KOPT-K1 (cell line): ENCODE measurements at regions not wholly inside any gene's neighbourhood (a gene's known extent, or its start where the extent isn't known, plus 50 kb on each side); places are given as distances from the start of the nearest gene placed in this dataset.

ENCODE experiments used
- H3K27ac ChIP-seq: fragments of 200-600 bp; sonication (generic); 2 replicates; pipeline ENCODE4 v1.5.1; 2016; ENCODE audit warnings: antibody characterized with exemption, mild to moderate bottlenecking, low read depth, low read length; ENCODE audit not compliant: poor library complexity, severe bottlenecking
- H3K36me3 ChIP-seq: fragments of 200-600 bp; sonication (generic); 2 replicates; pipeline ENCODE4 v1.5.1; 2017; ENCODE audit warnings: antibody characterized with exemption, mild to moderate bottlenecking, low read length, moderate library complexity; ENCODE audit not compliant: insufficient read depth
- H3K9me3 ChIP-seq: fragments of 200-600 bp; sonication (generic); 2 replicates; pipeline ENCODE4 v1.5.1; 2017; ENCODE audit warnings: antibody characterized with exemption, low read length, mild to moderate bottlenecking; ENCODE audit not compliant: insufficient read depth, poor library complexity, severe bottlenecking

- H3K9me3 ChIP-seq = peaks cover 7% of the 10 kb centered on the region
- no peaks in the 10 kb centered on the region for H3K36me3 ChIP-seq
- no peak overlapping the region for H3K27ac ChIP-seq
Measured at GRCh38 chr3:23675010-23675409, 130.7 kb upstream of the UBE2E1 start.

- H3K36me3 ChIP-seq = no peaks in the 10 kb centered on the region
- no peak overlapping the region for H3K27ac ChIP-seq
- peaks cover 7% of the 10 kb centered on the region for H3K9me3 ChIP-seq
Measured at GRCh38 chr3:23676093-23676492, 129.7 kb upstream of the UBE2E1 start.

GRCh38 chr3:23682646-23683045 is 123.1 kb upstream of the UBE2E1 start:
- Histone ChIP-seq H3K9me3 (peaks cover 7% of the 10 kb centered on the region), H3K36me3 (no peaks in the 10 kb centered on the region), H3K27ac (no peak overlapping the region)

GRCh38 chr3:23685541-23686258 is 120.1 kb upstream of the UBE2E1 start:
- no peak overlapping the region for H3K27ac ChIP-seq
- H3K36me3 ChIP-seq = no peaks in the 10 kb centered on the region
- H3K9me3 ChIP-seq = peaks cover 23% of the 10 kb centered on the region

GRCh38 chr3:23686519-23686918 is 119.2 kb upstream of the UBE2E1 start:
- peaks cover 27% of the 10 kb centered on the region for H3K9me3 ChIP-seq
- no peak overlapping the region for H3K27ac ChIP-seq
- H3K36me3 ChIP-seq = no peaks in the 10 kb centered on the region

- H3K36me3 ChIP-seq = no peaks in the 10 kb centered on the region
- H3K27ac ChIP-seq = peak overlapping the region; percentile 54
- peaks cover 27% of the 10 kb centered on the region for H3K9me3 ChIP-seq
Measured at GRCh38 chr3:23691357-23691895, 114.3 kb upstream of the UBE2E1 start.

GRCh38 chr3:23696842-23697241 is 108.9 kb upstream of the UBE2E1 start:
- Histone ChIP-seq H3K9me3 (no peaks in the 10 kb centered on the region), H3K36me3 (no peaks in the 10 kb centered on the region), H3K27ac (no peak overlapping the region)

- Histone ChIP-seq H3K27ac (no peak overlapping the region), H3K36me3 (no peaks in the 10 kb centered on the region), H3K9me3 (no peaks in the 10 kb centered on the region)
Measured at GRCh38 chr3:23697416-23697815, 108.3 kb upstream of the UBE2E1 start.

GRCh38 chr3:23698652-23699313 is 107.0 kb upstream of the UBE2E1 start:
- Histone ChIP-seq H3K9me3 (no peaks in the 10 kb centered on the region), H3K27ac (no peak overlapping the region), H3K36me3 (no peaks in the 10 kb centered on the region)

- H3K9me3 ChIP-seq = peaks cover 4% of the 10 kb centered on the region
- no peaks in the 10 kb centered on the region for H3K36me3 ChIP-seq
Measured at GRCh38 chr3:23700616-23701015, 105.1 kb upstream of the UBE2E1 start.

GRCh38 chr3:23701716-23702597 is 103.8 kb upstream of the UBE2E1 start:
- H3K9me3 ChIP-seq = peaks cover 4% of the 10 kb centered on the region
- H3K27ac ChIP-seq = no peak overlapping the region
- no peaks in the 10 kb centered on the region for H3K36me3 ChIP-seq

More at GRCh38 chr3:23700616-23701015, 105.1 kb upstream of the UBE2E1 start:
- H3K27ac ChIP-seq = no peak overlapping the region

- peaks cover 4% of the 10 kb centered on the region for H3K9me3 ChIP-seq
Measured at GRCh38 chr3:23704298-23704697, 101.5 kb upstream of the UBE2E1 start.

GRCh38 chr3:23706111-23706510 is 99.6 kb upstream of the UBE2E1 start:
- Histone ChIP-seq H3K36me3 (no peaks in the 10 kb centered on the region), H3K27ac (no peak overlapping the region), H3K9me3 (peaks cover 4% of the 10 kb centered on the region)

More at GRCh38 chr3:23704298-23704697, 101.5 kb upstream of the UBE2E1 start:
- no peak overlapping the region for H3K27ac ChIP-seq
- no peaks in the 10 kb centered on the region for H3K36me3 ChIP-seq

- H3K9me3 ChIP-seq = peaks cover 5% of the 10 kb centered on the region
- H3K36me3 ChIP-seq = no peaks in the 10 kb centered on the region
- H3K27ac ChIP-seq = no peak overlapping the region
Measured at GRCh38 chr3:23709987-23710386, 95.8 kb upstream of the UBE2E1 start.

GRCh38 chr3:23710555-23710954 is 95.2 kb upstream of the UBE2E1 start:
- Histone ChIP-seq H3K27ac (no peak overlapping the region), H3K36me3 (no peaks in the 10 kb centered on the region), H3K9me3 (peaks cover 7% of the 10 kb centered on the region)
